MM.1S (cell line): ENCODE measurements at regions not wholly inside any gene's neighbourhood (a gene's known extent, or its start where the extent isn't known, plus 50 kb on each side); places are given as distances from the start of the nearest gene placed in this dataset.
"Not testable (repeated sequence)": the region's sequence is repeated elsewhere in the genome, so short reads cannot be mapped to it uniquely, and the experiment has no call there.

Source experiments
- DNase-seq: peaks from one replicate; pipeline ENCODE4 v3.0.0-alpha.2; 2015
- H2AFZ ChIP-seq: fragments of 300-600 bp; sonication (generic); 2 replicates; pipeline ENCODE4 v1.6.0; 2016; ENCODE audit warnings: antibody characterized with exemption, low read length
- H3F3A ChIP-seq: fragments of 300-600 bp; sonication (generic); 2 replicates; pipeline ENCODE4 v1.6.1; 2016; ENCODE audit warnings: mild to moderate bottlenecking, antibody characterized with exemption, low read length, moderate library complexity, mixed read lengths; ENCODE audit not compliant: insufficient read depth
- H3K27ac ChIP-seq: fragments of 300-600 bp; sonication (generic); 2 replicates; pipeline ENCODE4 v1.5.1; 2016; ENCODE audit warnings: mild to moderate bottlenecking, low read length
- H3K27me3 ChIP-seq: fragments of 300-600 bp; sonication (generic); replicated peaks from 2 replicates; pipeline ENCODE4 v1.6.0; 2016; ENCODE audit warnings: low read length; ENCODE audit not compliant: insufficient read depth
- H3K36me3 ChIP-seq: fragments of 300-600 bp; sonication (generic); replicated peaks from 2 replicates; pipeline ENCODE4 v1.6.1; 2016; ENCODE audit warnings: mild to moderate bottlenecking, low read length, mixed read lengths; ENCODE audit not compliant: insufficient read depth
- H3K4me1 ChIP-seq: fragments of 300-600 bp; sonication (generic); 2 replicates; pipeline ENCODE4 v1.6.1; 2016; ENCODE audit warnings: low read length, mixed read lengths
- H3K4me2 ChIP-seq: fragments of 300-600 bp; sonication (generic); 2 replicates; pipeline ENCODE4 v1.6.0; 2016; ENCODE audit warnings: low read depth, low read length
- H3K4me3 ChIP-seq: fragments of 300-600 bp; sonication (generic); 2 replicates; pipeline ENCODE4 v1.5.1; 2016; ENCODE audit warnings: low read length, mixed read lengths
- H3K79me2 ChIP-seq: fragments of 300-600 bp; sonication (generic); 2 replicates; pipeline ENCODE4 v1.6.1; 2016; ENCODE audit warnings: mixed run types, low read length, mixed read lengths
- H3K9ac ChIP-seq: fragments of 300-600 bp; sonication (generic); 2 replicates; pipeline ENCODE4 v1.6.1; 2016; ENCODE audit warnings: low read length, mixed read lengths
- H3K9me2 ChIP-seq: fragments of 300-600 bp; sonication (generic); replicated peaks from 2 replicates; pipeline ENCODE4 v1.6.1; 2016; ENCODE audit warnings: mild to moderate bottlenecking, low read length, mixed read lengths; ENCODE audit not compliant: insufficient read depth
- H3K9me3 ChIP-seq: fragments of 300-600 bp; sonication (generic); replicated peaks from 2 replicates; pipeline ENCODE4 v1.6.1; 2016; ENCODE audit warnings: mild to moderate bottlenecking, low read length, mixed read lengths; ENCODE audit not compliant: insufficient read depth
- H4K20me1 ChIP-seq: fragments of 300-600 bp; sonication (generic); 2 replicates; pipeline ENCODE4 v1.6.1; 2016; ENCODE audit warnings: mild to moderate bottlenecking, low read length, moderate library complexity, mixed read lengths; ENCODE audit not compliant: insufficient read depth
- EZH2 ChIP-seq: fragments of 300-600 bp; sonication (generic); optimal IDR thresholded peaks from 2 replicates; pipeline ENCODE3; 2017; ENCODE audit warnings: low read depth, mild to moderate bottlenecking, antibody characterized with exemption, low read length, mixed read lengths
- EZH2phosphoT487 ChIP-seq: fragments of 300-600 bp; sonication (generic); IDR thresholded peaks from 2 replicates; pipeline ENCODE4 v1.6.1; 2018; ENCODE audit warnings: antibody characterized with exemption, low read length
- TF ChIP-seq, protein P1 (sequence below): fragments of 300-600 bp; sonication (generic); IDR thresholded peaks from 2 replicates; pipeline ENCODE4 v1.5.1; 2016; ENCODE audit warnings: antibody characterized with exemption, low read length, mixed read lengths

DNA sequence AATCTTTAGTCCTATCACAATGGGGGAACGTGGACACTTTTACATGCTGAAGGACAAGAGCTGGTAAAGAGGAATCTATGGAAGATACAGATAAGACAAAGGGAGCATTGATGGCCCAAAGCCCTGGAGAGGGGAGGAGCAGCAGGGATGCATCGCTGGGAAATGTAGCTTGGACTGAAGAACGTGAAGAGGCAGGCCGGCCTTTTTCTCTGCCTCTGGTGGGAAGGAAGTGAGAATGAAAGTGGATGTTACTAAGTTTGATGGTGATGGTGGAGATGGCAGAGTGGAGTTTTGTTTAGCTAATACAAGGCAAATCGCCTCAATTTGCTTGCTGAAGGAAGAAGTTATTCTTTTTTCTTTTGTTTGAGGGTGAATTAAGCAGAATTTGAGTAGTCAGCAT is 124.6 kb upstream of the TAF11L2 start:
- H3K9ac ChIP-seq = no peak overlapping the region
- no peaks in the 10 kb centered on the region for H3F3A ChIP-seq
- no peak overlapping the region for H3K4me3 ChIP-seq
- TF ChIP-seq EZH2phosphoT487 (no peak), EZH2 (no peak)
- TF ChIP-seq, protein P1, sequence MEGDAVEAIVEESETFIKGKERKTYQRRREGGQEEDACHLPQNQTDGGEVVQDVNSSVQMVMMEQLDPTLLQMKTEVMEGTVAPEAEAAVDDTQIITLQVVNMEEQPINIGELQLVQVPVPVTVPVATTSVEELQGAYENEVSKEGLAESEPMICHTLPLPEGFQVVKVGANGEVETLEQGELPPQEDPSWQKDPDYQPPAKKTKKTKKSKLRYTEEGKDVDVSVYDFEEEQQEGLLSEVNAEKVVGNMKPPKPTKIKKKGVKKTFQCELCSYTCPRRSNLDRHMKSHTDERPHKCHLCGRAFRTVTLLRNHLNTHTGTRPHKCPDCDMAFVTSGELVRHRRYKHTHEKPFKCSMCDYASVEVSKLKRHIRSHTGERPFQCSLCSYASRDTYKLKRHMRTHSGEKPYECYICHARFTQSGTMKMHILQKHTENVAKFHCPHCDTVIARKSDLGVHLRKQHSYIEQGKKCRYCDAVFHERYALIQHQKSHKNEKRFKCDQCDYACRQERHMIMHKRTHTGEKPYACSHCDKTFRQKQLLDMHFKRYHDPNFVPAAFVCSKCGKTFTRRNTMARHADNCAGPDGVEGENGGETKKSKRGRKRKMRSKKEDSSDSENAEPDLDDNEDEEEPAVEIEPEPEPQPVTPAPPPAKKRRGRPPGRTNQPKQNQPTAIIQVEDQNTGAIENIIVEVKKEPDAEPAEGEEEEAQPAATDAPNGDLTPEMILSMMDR = no peak
- H3K4me2 ChIP-seq = no peak overlapping the region
- H3K9me3 ChIP-seq = no peaks in the 10 kb centered on the region
- no peaks in the 10 kb centered on the region for H3K79me2 ChIP-seq
- no peak overlapping the region for H2AFZ ChIP-seq
- H3K4me1 ChIP-seq = no peaks in the 10 kb centered on the region
- no peaks in the 10 kb centered on the region for H3K36me3 ChIP-seq
- H4K20me1 ChIP-seq = no peaks in the 10 kb centered on the region
- DNase-seq = no peak
- no peaks in the 10 kb centered on the region for H3K27me3 ChIP-seq
- no peak overlapping the region for H3K27ac ChIP-seq
- H3K9me2 ChIP-seq = no peaks in the 10 kb centered on the region

GRCh38 chr5:17373814-17374556 is 124.0 kb upstream of the TAF11L2 start:
- H2AFZ ChIP-seq = no peak overlapping the region
- no peaks in the 10 kb centered on the region for H4K20me1 ChIP-seq
- no peaks in the 10 kb centered on the region for H3K9me2 ChIP-seq
- H3K27ac ChIP-seq = no peak overlapping the region
- H3K27me3 ChIP-seq = no peaks in the 10 kb centered on the region
- H3F3A ChIP-seq = no peaks in the 10 kb centered on the region
- H3K4me1 ChIP-seq = no peaks in the 10 kb centered on the region
- no peak for DNase-seq
- H3K9ac ChIP-seq = no peak overlapping the region
- no peaks in the 10 kb centered on the region for H3K79me2 ChIP-seq
- H3K4me2 ChIP-seq = no peak overlapping the region
- H3K36me3 ChIP-seq = no peaks in the 10 kb centered on the region
- H3K4me3 ChIP-seq = no peak overlapping the region
- TF ChIP-seq EZH2phosphoT487 (no peak), EZH2 (no peak)
- TF ChIP-seq, protein P1 = no peak
- H3K9me3 ChIP-seq = no peaks in the 10 kb centered on the region

GRCh38 chr5:17374973-17375742 is 122.9 kb upstream of the TAF11L2 start:
- no peak overlapping the region for H3K9ac ChIP-seq
- H3F3A ChIP-seq = no peaks in the 10 kb centered on the region
- no peak overlapping the region for H3K4me2 ChIP-seq
- H3K9me3 ChIP-seq = no peaks in the 10 kb centered on the region
- no peaks in the 10 kb centered on the region for H3K36me3 ChIP-seq
- no peaks in the 10 kb centered on the region for H3K79me2 ChIP-seq
- no peaks in the 10 kb centered on the region for H3K9me2 ChIP-seq
- H3K4me1 ChIP-seq = no peaks in the 10 kb centered on the region
- no peak overlapping the region for H3K27ac ChIP-seq
- no peak overlapping the region for H3K4me3 ChIP-seq
- no peak overlapping the region for H2AFZ ChIP-seq
- no peak for DNase-seq
- H4K20me1 ChIP-seq = no peaks in the 10 kb centered on the region
- TF ChIP-seq, protein P1 = no peak
- TF ChIP-seq EZH2 (no peak), EZH2phosphoT487 (no peak)
- H3K27me3 ChIP-seq = no peaks in the 10 kb centered on the region

GRCh38 chr5:17375886-17376285 is 122.1 kb upstream of the TAF11L2 start:
- H3K9me3 ChIP-seq, DNase-seq: not testable (repeated sequence)

More at GRCh38 chr5:17375886-17376285, 122.1 kb upstream of the TAF11L2 start:
- not testable (repeated sequence) for H3K9me2 ChIP-seq, H3K79me2 ChIP-seq, H3K9ac ChIP-seq, H3K36me3 ChIP-seq, H2AFZ ChIP-seq, H3K4me3 ChIP-seq, H3K4me1 ChIP-seq, H3K27me3 ChIP-seq, H4K20me1 ChIP-seq, H3K4me2 ChIP-seq, H3F3A ChIP-seq, H3K27ac ChIP-seq
